Central memory CD8-positive, alpha-beta T cell (primary cell): ENCODE measurements at regions not wholly inside any gene's neighbourhood (a gene's known extent, or its start where the extent isn't known, plus 50 kb on each side); places are given as distances from the start of the nearest gene placed in this dataset.

ENCODE experiments used
- ATAC-seq: fragments of 150-1000 bp; cut with Tn5 transposase; replicated peaks from 2 replicates; pipeline ENCODE4 v1.10.0; 2022; ENCODE audit warnings: mild to moderate bottlenecking, moderate FRiP score, moderate number of reproducible peaks; ENCODE audit not compliant: poor library complexity, severe bottlenecking; ENCODE audit errors: extremely low read depth
- DNase-seq, 2 donors: peaks; one replicate each; pipeline ENCODE4 v3.0.0; 2021; ENCODE audit warnings: low spot score in 2 of 2
- H3K27ac Mint-ChIP-seq: one replicate; pipeline ENCODE4 v1.8.0; 2022; ENCODE audit warnings: low read depth, mild to moderate bottlenecking, moderate library complexity, mixed read lengths
- H3K27me3 Mint-ChIP-seq: one replicate; pipeline ENCODE4 v1.8.0; 2022; ENCODE audit warnings: mixed read lengths
- H3K36me3 Mint-ChIP-seq: one replicate; pipeline ENCODE4 v1.8.0; 2022; ENCODE audit warnings: mild to moderate bottlenecking, moderate library complexity, mixed read lengths; ENCODE audit not compliant: insufficient read depth
- H3K4me1 Mint-ChIP-seq: one replicate; pipeline ENCODE4 v1.8.0; 2022; ENCODE audit warnings: mixed read lengths
- H3K4me3 Mint-ChIP-seq: one replicate; pipeline ENCODE4 v1.8.0; 2022; ENCODE audit warnings: mild to moderate bottlenecking, moderate library complexity, mixed read lengths
- H3K9me3 Mint-ChIP-seq: one replicate; pipeline ENCODE4 v1.8.0; 2022; ENCODE audit warnings: mixed read lengths

DNA sequence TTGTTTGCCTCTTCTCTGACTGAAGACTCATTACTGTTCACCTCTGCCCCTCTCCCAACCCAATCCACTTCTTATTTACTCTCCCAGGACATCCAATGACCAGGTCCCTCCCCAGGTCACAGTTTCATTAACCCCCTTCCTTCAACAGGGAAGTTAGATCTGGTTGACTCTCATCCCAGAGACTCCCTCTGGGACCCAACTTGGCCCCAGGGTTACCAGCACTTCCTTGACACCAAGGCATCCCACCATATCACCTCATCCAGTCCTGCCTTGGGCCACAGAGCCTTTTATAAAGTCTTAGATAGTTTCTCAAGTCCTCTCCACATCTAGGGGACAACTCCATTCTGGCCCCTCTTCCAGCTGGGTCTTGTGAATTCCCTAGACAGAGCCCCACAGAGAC lies 470.6 kb upstream of the TSHZ3 start:
- ATAC-seq (no peak), DNase-seq (no peak)
- Mint-ChIP-seq H3K4me3 (no peak overlapping the region), H3K9me3 (peaks cover 21% of the 10 kb centered on the region), H3K4me1 (no peaks in the 10 kb centered on the region), H3K27me3 (no peaks in the 10 kb centered on the region), H3K27ac (no peak overlapping the region), H3K36me3 (no peaks in the 10 kb centered on the region)

DNA sequence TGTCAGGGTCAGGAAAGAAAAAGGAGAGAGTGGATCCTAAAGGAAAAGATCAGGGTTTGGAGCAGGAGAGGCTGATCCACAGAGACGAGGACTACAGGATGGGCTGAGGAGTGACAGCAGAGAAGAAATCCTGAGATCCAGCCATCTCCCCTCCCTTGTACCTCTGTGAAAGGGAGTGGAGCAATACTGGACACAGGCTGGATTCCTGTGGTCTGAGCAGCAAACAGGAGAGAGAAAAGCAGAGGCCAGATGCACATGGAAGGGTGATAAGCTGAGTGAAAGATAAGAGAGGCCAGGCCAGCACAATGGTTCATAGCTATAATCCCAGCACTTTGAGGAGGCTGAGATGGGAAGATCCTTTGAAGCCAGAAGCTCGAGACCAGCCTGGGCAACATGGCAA lies 472.1 kb upstream of the TSHZ3 start:
- Mint-ChIP-seq H3K36me3 (no peaks in the 10 kb centered on the region), H3K27me3 (peaks cover 13% of the 10 kb centered on the region), H3K9me3 (peaks cover 32% of the 10 kb centered on the region), H3K4me3 (no peak overlapping the region), H3K4me1 (no peaks in the 10 kb centered on the region), H3K27ac (no peak overlapping the region)
- no peak for DNase-seq
- no peak for ATAC-seq

- ATAC-seq (no peak), DNase-seq (no peak)
- Mint-ChIP-seq H3K27me3 (peaks cover 13% of the 10 kb centered on the region), H3K4me1 (no peaks in the 10 kb centered on the region), H3K36me3 (no peaks in the 10 kb centered on the region), H3K9me3 (peaks cover 22% of the 10 kb centered on the region), H3K4me3 (no peak overlapping the region), H3K27ac (no peak overlapping the region)
Observed at GRCh38 chr19:31825134-31826094, 476.2 kb upstream of the TSHZ3 start.

DNA sequence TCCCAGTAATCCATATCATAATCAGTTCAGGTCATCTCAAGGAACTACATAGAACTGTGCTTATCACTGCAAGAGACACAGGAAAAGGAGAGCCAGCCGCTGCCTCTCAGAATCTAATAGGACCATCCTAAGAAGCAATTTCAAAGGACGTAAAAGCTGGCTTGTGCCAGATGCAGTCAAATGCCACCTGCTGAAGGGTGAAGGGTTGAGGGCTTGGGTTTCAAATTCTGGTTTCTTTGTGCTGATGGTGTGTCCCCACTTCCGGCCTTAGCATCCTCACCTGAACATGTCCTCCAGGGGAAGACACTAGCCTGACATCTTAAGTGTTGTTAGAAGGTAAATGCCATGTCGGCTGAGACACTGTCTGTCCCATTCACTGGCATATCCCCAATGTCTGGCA lies 477.1 kb upstream of the TSHZ3 start:
- no peaks in the 10 kb centered on the region for H3K36me3 Mint-ChIP-seq
- peaks cover 15% of the 10 kb centered on the region for H3K9me3 Mint-ChIP-seq
- peaks cover 13% of the 10 kb centered on the region for H3K27me3 Mint-ChIP-seq
- ATAC-seq (no peak), DNase-seq (no peak)
- no peak overlapping the region for H3K4me3 Mint-ChIP-seq
- no peaks in the 10 kb centered on the region for H3K4me1 Mint-ChIP-seq
- no peak overlapping the region for H3K27ac Mint-ChIP-seq

DNA sequence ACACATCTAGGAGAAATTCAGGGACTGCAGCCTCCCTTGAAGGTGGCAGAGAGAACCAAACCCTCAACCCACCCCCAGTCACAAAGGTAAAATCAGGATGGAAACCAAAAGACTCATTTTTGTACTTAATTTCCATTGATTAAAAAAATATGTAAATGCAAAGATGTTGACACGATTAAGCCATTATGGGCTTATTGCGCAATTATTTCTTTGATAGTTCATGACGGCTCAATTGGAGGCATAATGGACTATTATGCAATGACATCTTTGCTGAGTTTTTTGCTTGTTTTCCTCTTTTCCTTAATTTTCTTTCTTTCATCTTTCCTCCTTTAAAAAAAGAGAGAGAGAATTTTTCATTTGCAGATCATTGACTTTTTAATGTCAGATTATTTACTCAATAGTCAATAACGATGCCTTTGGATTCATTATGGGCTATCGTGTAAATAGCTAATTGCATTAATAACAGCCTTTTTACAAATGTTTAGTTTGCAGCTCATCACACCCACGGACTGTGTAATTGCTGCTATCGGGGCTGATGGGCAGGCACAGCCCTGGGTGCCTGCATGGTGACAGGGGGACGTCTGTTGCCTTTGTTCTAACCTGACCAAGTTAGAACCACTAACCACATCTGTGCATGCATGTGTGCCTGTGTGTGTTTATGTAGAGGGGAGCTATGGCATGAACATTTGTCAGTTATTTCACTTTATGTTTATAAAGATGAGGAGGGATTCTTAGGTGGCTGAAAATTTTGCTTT lies 482.4 kb upstream of the TSHZ3 start:
- Mint-ChIP-seq H3K4me3 (no peak overlapping the region), H3K4me1 (no peaks in the 10 kb centered on the region), H3K9me3 (no peaks in the 10 kb centered on the region), H3K27ac (no peak overlapping the region), H3K27me3 (no peaks in the 10 kb centered on the region), H3K36me3 (no peaks in the 10 kb centered on the region)
- no peak for ATAC-seq
- DNase-seq: no peak

- no peaks in the 10 kb centered on the region for H3K36me3 Mint-ChIP-seq
Observed at GRCh38 chr19:31832176-31832548, 482.9 kb upstream of the TSHZ3 start.

GRCh38 chr19:31834070-31834469 lies 484.8 kb upstream of the TSHZ3 start:
- Mint-ChIP-seq H3K36me3 (no peaks in the 10 kb centered on the region), H3K27ac (no peak overlapping the region), H3K9me3 (peaks cover 3% of the 10 kb centered on the region), H3K27me3 (no peaks in the 10 kb centered on the region), H3K4me3 (no peak overlapping the region), H3K4me1 (no peaks in the 10 kb centered on the region)
- ATAC-seq (no peak), DNase-seq (no peak)

More at GRCh38 chr19:31832176-31832548, 482.9 kb upstream of the TSHZ3 start:
- Mint-ChIP-seq H3K27ac (no peak overlapping the region), H3K27me3 (no peaks in the 10 kb centered on the region), H3K9me3 (no peaks in the 10 kb centered on the region), H3K4me3 (no peak overlapping the region), H3K4me1 (no peaks in the 10 kb centered on the region)
- DNase-seq (no peak), ATAC-seq (no peak)

- ATAC-seq (no peak), DNase-seq (no peak)
- Mint-ChIP-seq H3K4me3 (no peak overlapping the region), H3K27ac (no peak overlapping the region), H3K4me1 (no peaks in the 10 kb centered on the region), H3K9me3 (peaks cover 12% of the 10 kb centered on the region), H3K36me3 (no peaks in the 10 kb centered on the region), H3K27me3 (no peaks in the 10 kb centered on the region)
Observed at GRCh38 chr19:31838163-31838815, 489.1 kb upstream of the TSHZ3 start.

DNA sequence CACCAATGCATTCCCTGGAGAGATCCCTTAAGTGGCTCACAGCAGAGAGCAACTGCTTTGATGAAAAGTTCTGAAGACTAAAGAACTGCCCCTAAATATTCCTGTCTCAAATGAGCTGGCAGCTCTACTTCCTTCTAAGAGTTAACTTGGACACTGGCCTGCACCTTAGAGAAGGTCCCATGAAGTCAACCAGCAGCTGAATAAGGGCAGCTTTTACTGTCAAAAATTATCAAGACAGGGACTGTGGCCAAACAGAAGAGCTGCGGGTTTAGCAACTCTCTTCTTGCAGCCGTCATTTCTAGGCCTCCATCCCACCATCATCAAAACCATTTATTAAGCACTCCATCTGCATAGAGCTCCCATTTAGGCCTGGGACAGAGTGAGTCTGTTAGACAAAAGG lies 491.1 kb upstream of the TSHZ3 start:
- ATAC-seq: no peak

DNA sequence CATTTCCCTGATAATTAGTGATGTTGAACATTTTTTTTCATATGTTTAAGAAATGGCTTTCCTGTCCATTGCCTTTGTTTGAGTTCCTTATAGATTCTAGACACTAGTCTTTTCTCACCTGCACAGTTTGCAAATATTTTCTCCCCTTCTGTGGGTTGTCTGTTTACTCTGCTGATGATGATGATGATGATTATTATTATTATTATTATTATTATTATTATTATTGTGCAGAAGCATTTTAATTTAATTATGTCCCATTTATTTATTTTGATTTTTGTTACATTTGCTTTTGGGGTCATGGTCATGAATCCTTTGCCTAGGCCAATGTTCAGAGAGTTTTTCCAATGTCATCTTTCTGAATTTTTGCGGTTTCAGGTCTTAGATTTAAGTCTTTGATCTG lies 492.5 kb upstream of the TSHZ3 start:
- Mint-ChIP-seq H3K36me3 (no peaks in the 10 kb centered on the region), H3K27me3 (no peaks in the 10 kb centered on the region), H3K27ac (no peak overlapping the region), H3K9me3 (peaks cover 18% of the 10 kb centered on the region), H3K4me1 (no peaks in the 10 kb centered on the region), H3K4me3 (no peak overlapping the region)
- ATAC-seq (no peak), DNase-seq (no peak)

More for the DNA sequence above, 491.1 kb upstream of the TSHZ3 start:
- Mint-ChIP-seq H3K9me3 (peaks cover 12% of the 10 kb centered on the region), H3K36me3 (no peaks in the 10 kb centered on the region), H3K4me3 (no peak overlapping the region), H3K4me1 (no peaks in the 10 kb centered on the region), H3K27ac (no peak overlapping the region), H3K27me3 (no peaks in the 10 kb centered on the region)
- no peak for DNase-seq

- Mint-ChIP-seq H3K36me3 (no peaks in the 10 kb centered on the region), H3K4me3 (no peak overlapping the region), H3K4me1 (no peaks in the 10 kb centered on the region), H3K27ac (no peak overlapping the region), H3K27me3 (no peaks in the 10 kb centered on the region), H3K9me3 (peaks cover 18% of the 10 kb centered on the region)
- DNase-seq (no peak), ATAC-seq (no peak)
Observed at GRCh38 chr19:31863122-31863521, 482.3 kb upstream of the ZNF507 start.

GRCh38 chr19:31874313-31874712 lies 471.1 kb upstream of the ZNF507 start:
- H3K27me3 Mint-ChIP-seq: no peaks in the 10 kb centered on the region
- H3K27ac Mint-ChIP-seq: no peak overlapping the region
- no peak overlapping the region for H3K4me3 Mint-ChIP-seq
- H3K9me3 Mint-ChIP-seq: peaks cover 8% of the 10 kb centered on the region
- no peaks in the 10 kb centered on the region for H3K4me1 Mint-ChIP-seq
- DNase-seq (no peak), ATAC-seq (no peak)
- H3K36me3 Mint-ChIP-seq: no peaks in the 10 kb centered on the region
